ENCODE measurements at regions not wholly inside any gene's neighbourhood (a gene's known extent, or its start where the extent isn't known, plus 50 kb on each side); places are given as distances from the start of the nearest gene placed in this dataset.
"Not testable (repeated sequence)": the region's sequence is repeated elsewhere in the genome, so short reads cannot be mapped to it uniquely, and the experiment has no call there.

DNA sequence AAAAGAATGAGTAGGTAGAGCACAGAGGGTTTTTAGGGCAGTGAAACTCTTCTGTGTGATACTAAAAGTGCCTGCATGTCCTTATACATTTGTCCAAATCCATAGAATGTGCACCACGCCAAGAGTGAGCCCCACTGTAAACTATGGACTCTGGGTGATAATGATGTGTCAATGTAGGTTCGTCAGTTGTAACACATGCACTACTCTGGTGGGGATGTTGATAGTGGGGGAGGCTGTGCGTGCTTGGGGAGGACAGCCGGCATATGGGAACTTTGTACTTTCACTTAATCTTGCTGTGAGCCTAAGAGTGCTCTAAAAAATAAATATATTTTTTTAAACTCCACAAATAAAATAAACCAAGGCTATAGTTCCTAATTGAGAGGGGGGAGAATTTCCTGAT is 319.2 kb downstream of the SHQ1 start:
- FAIRE-seq: no peak

DNA sequence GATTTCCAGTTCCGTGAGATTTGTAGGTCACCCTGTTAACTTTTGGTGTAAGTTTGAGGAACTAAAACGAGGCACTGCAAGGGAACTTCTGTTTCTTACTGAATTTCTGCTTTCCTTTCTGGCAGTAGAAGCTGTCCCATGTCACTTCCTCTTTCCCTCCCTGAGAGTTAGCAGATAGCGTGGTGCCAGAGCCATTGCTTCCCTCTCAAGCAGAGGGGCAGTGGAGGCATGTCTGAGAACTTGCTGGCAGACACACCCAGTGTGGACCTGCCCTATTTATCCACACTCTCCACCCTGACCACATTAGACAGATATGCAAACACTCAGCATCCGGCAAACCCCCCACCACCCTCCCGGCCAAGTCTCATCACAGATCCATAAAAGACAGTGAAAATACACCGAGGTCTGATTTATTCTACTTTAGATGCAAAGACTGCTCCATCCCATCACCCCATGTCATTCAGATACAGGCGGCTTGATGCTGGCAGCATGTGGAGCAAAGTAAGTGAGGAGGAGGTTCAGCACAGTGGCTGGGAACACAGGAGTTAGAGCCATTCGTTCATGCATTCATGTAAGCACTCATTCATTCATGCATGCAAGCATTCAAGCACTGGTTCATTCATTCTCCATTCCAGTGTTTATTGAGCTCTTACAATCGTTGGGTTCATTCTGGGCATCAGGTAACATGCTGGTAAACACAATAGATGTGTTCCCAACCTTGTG is 324.7 kb downstream of the SHQ1 start:
- no peak for FAIRE-seq

DNA sequence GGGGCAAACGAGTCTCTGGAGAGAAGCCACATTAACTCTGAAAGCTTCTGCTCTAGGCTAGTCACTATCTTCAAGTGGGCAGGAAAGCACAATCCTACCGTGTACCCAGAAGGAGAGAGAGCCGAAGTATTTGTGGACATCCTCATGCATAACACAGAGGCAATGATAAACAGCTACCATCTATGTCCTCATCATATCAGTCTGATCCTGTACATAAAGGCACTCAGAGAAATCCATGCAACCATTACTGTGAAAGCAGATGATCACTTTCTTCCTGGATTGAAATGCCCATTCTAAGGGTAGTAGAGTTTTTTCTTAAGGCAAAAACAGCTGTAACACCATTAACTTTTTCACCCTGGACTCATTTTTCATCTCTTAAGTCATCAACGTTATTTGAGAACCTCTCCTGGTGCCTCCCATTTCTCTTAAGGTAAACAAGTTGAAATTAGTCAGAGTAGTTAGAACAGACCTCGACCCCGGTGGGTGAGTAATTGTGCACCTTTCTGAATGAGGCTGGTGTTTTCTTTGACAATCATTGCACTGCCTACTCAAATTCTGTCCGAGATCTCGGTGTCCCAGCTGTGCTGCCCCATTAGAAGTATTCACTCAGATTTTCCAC is 327.4 kb downstream of the SHQ1 start:
- FAIRE-seq: no peak

DNA sequence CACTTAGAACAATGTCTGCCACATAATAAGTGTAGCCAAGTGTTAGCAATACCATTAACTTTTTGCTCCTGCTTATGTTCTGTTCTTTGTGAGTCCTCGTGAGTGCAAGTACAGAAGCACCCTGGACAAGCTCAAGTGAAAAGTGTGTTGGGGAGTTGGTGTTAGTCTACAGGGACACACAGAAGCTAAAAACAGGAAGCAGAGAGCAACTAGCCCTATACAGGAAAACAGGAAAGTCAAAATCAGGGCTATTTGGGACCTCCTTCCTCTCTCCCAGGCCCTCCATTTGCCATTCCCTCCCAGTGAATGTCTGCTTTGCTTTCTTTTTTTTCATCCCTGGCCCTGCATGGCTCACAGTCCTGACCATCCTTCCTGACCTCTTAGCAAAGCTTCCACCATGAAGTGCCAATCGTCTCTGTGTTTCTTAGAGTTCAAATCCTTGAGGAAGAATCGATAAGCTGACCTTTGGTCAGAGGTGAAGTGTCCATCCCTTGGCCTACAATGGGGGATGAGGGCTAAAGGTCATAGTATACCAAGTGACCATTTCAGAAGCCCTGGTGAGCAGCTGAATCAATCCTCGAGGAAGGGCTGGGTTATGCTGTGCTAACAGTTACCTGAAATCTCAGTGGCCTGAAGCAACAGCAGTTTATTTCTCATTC is 328.2 kb downstream of the SHQ1 start:
- no peak for FAIRE-seq

DNA sequence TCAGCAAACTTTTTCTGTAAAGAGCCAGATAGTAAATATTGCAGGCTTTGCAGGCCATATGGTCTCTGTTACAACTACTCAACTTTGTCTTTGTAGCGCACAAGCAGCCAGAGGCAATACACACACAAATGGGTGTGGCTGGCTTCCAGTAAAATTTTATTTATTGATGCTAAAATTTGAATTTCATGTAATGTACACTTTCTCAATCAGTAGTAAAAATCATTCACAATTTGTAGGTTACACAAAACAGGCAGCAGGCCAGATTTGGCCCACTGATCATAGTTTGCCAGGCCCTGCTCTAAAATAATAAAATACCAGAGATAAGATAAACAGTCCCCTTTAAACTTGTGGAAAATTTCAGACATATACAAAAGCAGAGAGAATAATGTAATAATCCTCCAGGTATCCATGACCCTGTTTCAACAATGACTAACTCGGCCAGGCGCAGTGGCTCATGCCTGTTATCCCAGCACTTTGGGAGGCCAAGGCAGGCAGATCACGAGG is 330.3 kb downstream of the SHQ1 start:
- no peak for FAIRE-seq

DNA sequence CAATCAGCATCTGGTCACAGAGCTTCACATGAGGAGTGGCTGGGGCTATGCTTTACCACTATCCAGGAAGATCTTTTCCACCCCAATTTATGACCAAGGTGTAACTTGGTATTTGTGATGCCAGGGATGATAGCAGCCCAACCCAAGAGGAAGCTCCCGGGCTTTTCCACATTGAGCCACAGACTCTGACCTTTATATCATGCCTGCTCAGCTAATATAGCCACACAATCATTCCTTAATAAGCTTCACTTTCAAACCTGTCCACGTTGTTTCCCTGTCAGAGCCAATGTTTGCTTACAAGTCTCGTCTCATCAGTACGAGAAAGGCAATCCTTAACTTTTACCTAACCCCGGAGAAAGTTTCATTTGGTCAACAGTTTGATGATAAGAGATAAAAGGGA is 330.9 kb downstream of the SHQ1 start:
- no peak for FAIRE-seq

DNA sequence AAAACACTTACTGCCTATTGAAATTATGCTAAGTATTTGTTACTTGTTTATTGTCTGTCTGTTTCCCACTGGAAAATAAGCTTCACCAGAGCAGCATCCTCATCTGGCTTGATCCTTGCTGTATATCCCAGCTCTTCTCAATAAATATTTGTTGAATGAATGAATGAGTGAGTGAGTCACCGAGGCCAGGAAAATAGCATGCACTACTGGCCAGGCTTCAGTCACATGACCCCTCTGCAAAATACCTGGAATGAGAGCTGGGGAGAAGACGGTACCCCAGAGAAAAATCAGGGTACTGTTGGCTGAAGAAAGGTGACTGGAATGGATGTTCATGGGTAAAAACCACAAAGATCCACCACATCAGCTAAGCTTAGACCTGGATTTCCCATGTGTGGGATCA is 331.9 kb downstream of the SHQ1 start:
- FAIRE-seq: no peak

DNA sequence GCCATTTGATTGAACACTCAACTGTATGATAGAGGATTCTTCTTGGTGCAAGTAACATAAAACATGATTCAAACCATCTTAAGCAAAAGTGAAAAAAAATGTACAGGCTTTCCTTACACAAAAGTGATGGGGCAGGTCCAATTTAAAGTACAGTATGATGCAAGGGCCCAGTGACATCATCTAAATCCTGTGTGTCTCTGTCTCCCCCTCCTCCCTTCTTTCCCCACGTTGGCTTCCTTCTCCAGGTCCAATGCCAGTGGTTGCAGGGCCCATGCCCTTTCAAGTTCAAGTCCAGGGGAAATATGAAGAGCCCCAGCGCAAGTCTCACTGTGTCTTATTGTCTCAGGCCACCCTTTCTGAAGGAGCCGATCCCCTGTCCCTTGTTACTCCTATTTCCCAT is 332.3 kb downstream of the SHQ1 start:
- no peak for FAIRE-seq

GRCh38 chr3:72515281-72515680 is 333.0 kb downstream of the SHQ1 start:
- FAIRE-seq: no peak

DNA sequence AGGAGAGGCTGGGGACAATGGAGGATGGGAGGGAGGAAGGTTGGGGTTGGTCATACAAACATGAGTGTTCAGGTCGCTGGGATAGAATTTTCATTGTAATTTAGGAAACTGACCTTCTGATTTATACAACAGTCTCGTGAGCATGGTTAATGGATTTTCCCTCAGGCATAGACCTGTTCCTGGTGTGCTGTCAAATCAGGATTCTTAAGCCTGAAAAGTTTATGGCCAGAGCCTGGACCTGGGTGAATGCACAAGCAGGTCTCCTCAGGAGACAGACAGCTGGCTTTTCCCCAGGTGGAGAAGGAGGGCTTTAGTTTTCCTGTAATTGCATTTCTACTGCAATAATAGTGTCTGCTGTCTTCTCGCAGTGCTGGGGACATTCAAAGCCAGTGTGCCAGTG is 338.0 kb downstream of the SHQ1 start:
- no peak for FAIRE-seq

DNA sequence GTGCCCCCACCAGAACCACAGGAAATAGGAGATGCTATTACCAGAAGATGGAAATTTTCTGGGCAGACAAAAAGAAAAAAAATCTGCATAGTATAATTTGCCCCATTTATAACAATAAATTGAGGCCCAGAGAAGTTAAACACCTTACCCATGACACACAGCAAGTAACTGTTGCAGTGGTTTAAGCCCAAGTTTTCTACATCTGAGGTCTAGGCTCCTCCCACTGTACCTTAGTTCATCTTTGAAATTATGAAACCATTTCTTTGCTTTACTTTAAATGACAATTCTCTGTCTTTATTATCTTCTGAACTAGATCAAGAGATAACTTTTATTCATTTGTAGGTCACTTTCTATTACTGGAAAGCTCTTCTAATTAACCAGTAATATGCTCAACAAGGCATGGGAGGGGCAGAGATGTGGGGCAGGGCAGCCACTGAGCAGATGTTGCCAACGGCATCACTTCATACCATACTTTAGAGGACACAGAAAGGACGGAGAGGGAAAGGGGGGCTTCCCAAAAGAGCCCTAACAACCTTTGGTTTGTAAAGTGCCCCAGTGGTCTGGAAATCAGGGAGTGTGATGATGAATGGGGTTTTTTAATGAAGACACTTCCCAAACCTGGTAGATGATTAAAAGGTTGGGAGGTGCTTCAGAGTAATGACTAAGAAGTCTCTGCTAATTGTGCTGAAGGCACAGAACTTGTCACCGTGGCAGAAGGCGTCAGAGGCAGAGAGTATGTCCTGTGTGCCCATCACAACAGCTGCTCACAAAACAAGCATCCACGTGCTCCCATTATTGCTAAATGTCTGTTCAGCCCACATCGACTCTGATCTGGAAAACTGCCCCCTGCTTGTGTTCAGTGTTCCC is 342.5 kb downstream of the SHQ1 start:
- no peak for FAIRE-seq

DNA sequence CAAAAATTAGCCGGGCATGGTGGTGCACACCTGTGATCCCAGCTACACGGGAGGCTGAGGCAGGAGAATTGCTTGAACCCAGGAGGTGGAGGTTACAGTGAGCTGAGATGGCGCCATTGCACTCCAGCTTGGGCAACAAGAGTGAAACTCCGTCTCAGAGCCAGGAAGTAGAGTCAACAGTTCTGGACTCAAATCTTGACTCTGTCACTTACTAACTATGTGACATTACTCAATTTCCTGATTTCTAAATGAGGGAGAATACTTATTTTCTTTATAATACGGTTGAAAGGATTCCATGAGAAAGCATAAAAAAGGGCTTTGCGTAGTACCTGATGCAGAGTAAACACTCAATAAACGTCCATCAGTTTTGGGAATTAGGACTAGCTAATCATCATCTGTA is 350.7 kb downstream of the SHQ1 start:
- FAIRE-seq: not testable (repeated sequence)

GRCh38 chr3:72496051-72496670 is 352.1 kb downstream of the SHQ1 start:
- FAIRE-seq: no peak

- no peak for FAIRE-seq
Observed at GRCh38 chr3:72494626-72495025, 353.6 kb downstream of the SHQ1 start.

DNA sequence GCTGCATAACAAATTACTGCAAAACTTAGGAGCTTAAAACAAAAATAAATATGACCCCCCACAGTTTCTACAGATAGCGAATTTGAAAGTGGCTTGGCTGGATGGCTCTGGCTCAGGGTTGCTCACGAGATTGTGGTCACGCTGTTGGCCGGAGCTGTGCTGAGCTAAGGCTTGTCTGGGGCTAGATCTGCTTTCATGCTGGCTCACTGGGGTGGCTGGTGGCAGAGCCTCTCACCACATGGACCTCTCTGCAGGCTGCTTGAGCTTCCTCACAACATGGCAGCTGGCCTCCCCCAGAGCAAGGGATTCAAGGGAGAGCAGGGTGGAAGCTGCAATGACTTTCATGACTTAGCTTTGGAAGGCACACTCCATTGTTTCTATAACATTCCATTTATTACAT is 354.1 kb downstream of the SHQ1 start:
- FAIRE-seq: no peak

DNA sequence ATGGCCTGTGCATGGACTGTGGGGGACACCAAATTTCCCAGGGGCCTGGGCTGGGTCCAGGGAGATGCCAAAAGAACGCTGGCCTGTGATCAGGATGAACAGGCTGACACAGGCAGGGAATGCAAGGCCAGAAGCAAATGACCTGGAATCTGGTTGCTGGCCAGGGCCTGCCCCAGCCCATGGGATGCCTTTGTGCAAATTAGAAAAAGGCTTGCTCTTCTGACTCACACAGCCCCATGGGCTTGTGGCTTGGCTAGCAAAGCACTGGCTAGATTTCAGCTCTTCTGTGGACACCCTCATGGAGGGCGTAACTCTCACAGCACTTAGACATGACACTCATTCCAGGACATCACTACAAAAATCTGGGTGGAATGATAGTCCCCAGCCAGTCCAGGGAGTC is 356.0 kb downstream of the SHQ1 start:
- no peak for FAIRE-seq

- FAIRE-seq: no peak
Observed at GRCh38 chr3:72490688-72491435, 357.4 kb downstream of the SHQ1 start.

GRCh38 chr3:72489901-72490300 is 358.3 kb downstream of the SHQ1 start:
- no peak for FAIRE-seq

DNA sequence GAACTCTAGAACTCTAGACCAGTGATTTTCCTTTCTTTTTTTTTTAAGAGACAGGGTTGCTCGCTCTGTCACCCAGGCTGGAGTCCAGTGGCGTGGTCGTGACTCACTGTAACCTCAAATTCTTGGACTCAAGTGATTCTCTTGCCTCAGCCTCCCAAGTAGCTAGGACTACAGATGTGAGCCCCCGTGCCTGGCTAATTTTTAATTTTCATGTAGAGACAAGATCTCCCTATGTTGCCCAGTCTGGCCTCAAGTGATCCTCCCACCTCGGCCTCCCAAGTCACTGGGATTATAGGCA is 359.6 kb downstream of the SHQ1 start:
- no peak for FAIRE-seq

DNA sequence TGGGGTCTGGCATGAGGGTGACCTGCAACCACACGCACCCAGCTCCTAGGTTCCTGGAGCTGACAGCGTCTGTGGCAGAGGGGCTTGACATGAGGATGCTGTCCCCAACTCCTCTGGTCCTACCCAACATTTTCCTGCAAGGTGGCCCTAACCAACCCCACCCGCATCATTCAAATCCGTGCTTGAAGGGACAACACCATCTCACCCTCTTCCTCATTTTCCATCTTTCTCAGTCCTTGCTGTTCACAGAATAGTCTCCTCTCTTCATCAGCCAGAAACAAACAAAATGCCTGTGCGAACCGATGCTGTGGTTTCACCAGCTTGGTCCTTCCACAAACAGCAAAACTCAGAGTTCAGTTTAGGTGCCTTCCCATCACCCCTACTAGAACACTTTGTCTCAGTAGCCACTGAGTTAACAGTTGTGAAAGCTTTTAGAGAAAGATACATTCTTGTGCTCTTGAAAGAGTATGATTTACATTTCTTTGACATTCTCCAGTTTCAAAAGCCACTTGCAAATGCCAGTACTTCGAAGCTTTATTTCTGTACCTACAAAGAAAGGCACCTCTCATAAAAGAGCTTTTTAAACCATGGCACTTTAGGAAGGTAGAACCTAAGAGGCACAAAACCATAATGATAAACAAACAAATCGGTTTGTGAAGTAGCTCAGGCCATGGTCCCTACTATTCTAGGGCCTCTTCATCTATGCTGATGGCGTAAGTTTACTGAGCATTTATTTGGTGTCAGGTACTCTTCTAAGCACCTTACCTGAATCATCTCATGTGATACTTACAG is 360.1 kb downstream of the SHQ1 start:
- no peak for FAIRE-seq

DNA sequence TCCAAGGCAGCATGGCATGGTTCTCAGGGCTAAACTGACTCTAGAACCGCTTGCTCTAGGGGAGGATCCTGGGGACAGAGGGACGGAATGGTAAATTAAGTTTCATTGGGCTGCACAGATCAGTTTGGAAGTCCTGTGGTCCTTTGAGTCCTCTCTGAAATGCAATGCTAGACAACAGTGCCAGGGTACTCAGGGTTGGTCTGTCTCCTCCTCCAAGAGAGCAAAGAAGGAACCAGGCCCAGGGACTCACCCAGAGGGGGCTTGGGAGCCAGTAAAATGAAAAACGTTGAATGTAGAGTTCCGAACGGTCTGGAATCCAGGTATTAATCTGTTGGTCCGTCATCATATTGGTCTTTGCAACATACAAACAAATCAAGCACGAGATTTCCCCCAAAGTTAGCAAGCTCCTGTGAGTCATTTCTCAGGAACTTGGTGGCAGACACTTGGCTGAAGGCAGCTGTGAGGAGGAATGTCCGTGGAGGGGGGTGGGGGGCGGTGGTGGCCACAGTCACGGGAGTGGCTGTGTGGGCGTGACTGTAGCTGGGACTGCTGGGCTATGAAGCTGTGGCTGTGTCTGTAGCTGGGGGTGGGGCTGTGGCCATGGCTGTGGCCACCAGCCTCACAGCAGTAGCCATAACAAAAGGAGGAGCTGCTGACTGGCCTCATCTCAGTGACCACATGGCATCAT is 361.0 kb downstream of the SHQ1 start:
- FAIRE-seq: no peak
